OCI-M1 (cell line): ENCODE measurements at regions not wholly inside any gene's neighbourhood (a gene's known extent, or its start where the extent isn't known, plus 50 kb on each side); places are given as distances from the start of the nearest gene placed in this dataset.
A peak's percentile ranks its signal among the peaks of the same experiment; 100 is the strongest.
"Not testable (repeated sequence)": the region's sequence is repeated elsewhere in the genome, so short reads cannot be mapped to it uniquely, and the experiment has no call there.

Source experiments
- DNase-seq: peaks from one replicate; lab custom pipeline; 2025; lab: John Stamatoyannopoulos, UW

- peak; percentile 84 for DNase-seq
Observed at GRCh38 chr11:27242591-27242990, 120.4 kb downstream of the CCDC34 start.

GRCh38 chr11:27241311-27242122 lies 121.5 kb downstream of the CCDC34 start:
- peak; percentile 46 for DNase-seq

DNA sequence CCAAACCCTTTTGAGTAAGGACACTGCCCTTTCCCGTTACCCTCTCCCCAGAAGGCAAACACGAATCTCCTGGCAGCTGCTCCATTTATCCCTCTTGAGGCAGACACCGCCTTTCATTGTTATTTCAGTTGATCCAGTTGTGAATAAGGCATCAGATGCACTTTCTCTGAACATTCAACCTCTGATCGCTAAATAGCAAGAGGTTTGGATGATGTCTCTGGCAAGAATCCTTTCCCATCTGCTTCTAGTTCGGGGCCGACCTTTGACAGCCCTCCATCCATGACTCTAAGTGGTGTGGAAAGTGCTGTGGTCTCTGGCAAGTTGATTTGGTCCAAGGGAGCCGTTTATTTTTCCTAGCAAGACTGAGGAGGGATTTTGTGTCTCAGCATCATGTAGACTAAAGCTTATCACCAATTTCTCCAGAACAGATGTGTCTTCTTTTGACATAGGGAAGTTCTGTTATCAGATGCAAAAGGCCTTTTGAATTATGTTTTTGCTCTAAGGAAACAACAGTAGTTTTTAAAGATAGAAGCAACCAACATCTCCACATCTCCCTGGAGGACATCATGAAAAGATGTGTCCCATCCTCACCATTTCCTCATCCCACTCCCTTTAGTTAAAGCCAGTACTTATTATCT lies 123.6 kb downstream of the CCDC34 start:
- peak; percentile 39 for DNase-seq

GRCh38 chr11:27238811-27239210 lies 124.2 kb downstream of the CCDC34 start:
- no peak for DNase-seq

DNA sequence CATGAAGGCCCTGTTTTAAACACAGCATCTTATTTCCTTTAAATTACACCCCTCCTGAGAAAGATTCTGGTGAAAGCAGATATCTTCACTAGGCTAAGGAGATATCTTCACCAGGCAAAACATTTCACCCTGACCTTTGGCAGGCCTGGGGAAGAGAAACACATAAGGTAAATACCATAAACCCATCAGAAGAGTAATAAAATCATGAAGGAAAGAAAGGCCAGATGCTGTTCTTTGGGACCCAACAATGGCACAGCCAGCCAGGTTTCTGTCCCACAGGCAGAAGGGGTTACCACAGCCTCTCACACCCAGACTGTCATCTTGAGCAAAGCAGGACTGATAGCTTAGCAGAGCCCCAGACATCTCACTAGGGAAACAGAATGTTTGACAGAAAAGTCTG lies 125.4 kb downstream of the CCDC34 start:
- no peak for DNase-seq

DNA sequence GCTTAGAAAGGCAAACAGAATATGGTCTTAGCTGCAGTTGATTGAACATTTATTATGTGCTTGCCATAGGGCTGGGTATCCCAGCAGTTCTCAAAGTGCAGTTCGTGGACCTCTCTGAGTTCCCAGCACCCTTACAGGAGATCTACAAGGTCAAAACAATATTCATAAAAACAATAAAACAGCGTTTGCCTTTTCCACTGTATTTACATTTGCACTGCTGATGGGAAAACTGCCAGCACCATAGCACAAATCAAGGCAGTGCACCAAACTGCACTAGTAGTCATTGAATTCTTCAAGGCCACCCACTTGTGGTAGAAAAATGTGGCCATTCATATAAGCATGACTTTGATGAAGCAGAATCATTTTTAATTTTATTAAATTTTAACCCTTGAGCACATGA lies 128.1 kb downstream of the CCDC34 start:
- DNase-seq: no peak

- peak; percentile 56 for DNase-seq
Observed at GRCh38 chr11:27234043-27234668, 128.9 kb downstream of the CCDC34 start.

- DNase-seq: no peak
Observed at GRCh38 chr11:27233654-27234042, 129.4 kb downstream of the CCDC34 start.

- DNase-seq: no peak
Observed at GRCh38 chr11:27231530-27231929, 131.5 kb downstream of the CCDC34 start.

GRCh38 chr11:27230192-27230572 lies 132.8 kb downstream of the CCDC34 start:
- DNase-seq: no peak

- DNase-seq: no peak
Observed at GRCh38 chr11:27229511-27230191, 133.4 kb downstream of the CCDC34 start.

- DNase-seq: no peak
Observed at GRCh38 chr11:27228906-27229290, 134.1 kb downstream of the CCDC34 start.

DNA sequence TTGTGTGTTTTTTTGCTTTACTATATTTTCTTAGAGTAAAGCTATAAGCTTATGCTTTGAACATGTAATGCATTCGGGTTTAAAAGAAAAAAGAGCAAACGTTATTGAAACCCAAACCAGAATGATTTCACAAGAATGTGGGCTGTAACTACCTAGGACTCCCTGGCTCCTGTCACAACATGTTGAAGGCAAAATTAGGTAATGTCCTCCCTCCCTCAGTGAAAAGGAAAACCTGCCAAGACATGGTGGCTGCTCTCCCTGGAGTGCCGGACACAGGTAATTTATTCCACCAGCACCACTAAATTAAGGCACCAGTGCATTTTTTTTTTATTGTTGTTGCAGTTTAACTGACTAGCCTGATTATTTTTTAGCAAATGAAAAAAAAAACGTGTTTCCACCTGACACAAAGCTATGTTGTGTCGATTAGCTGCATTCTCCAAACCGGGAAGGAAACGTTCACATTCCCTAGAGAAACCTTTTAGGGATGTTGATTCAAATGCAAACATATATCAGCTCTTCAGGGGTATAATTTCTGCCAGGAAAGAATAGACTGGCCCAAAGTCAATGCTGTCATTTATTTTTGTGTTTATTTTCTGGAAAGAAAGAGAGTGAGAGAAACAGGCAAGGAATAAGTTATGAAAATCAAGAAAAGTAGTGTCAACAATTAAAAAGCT lies 134.6 kb downstream of the CCDC34 start:
- no peak for DNase-seq

DNA sequence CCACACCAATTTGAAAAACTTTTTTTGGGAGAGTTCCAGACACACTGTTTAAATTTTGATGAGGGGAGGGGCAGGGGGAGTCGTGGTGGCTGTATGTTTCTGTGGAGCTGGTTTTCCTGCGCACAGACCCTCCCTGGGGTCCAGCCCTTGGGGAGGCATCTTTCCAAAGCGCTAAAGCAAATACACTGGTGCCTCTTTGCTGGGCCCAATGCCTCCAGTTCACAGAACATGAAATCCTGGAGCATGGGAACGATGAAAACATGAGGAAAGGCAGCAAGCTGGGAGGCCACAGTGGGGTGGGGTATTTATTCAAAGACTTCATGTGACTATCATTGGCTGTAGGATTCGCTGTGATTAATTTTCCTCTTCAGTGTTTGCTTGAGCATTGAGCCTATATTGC lies 135.3 kb downstream of the CCDC34 start:
- no peak for DNase-seq

DNA sequence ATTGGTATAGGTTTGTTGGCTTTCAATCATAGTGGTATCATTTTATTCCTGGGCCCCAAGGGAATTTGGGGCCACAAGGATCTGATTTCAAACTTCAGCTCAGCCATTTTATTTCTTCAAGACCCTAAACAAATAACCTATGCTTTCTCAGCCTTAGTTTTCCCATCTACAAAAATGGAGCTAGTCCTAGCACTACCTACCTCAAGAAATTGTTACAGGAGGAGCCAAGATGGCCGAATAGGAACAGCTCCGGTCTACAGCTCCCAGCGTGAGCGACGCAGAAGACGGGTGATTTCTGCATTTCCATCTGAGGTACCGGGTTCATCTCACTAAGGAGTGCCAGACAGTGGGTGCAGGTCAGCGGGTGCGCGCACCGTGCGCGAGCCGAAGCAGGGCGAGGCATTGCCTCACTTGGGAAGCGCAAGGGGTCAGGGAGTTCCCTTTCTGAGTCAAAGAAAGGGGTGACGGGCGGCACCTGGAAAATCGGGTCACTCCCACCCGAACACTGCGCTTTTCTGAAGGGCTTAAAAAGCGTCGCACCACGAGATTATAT lies 143.5 kb downstream of the CCDC34 start:
- not testable (repeated sequence) for DNase-seq

GRCh38 chr11:27218421-27219038 lies 144.5 kb downstream of the CCDC34 start:
- DNase-seq: no peak

GRCh38 chr11:27217948-27218420 lies 145.0 kb downstream of the CCDC34 start:
- DNase-seq: no peak

- DNase-seq: no peak
Observed at GRCh38 chr11:27217496-27217895, 145.5 kb downstream of the CCDC34 start.

DNA sequence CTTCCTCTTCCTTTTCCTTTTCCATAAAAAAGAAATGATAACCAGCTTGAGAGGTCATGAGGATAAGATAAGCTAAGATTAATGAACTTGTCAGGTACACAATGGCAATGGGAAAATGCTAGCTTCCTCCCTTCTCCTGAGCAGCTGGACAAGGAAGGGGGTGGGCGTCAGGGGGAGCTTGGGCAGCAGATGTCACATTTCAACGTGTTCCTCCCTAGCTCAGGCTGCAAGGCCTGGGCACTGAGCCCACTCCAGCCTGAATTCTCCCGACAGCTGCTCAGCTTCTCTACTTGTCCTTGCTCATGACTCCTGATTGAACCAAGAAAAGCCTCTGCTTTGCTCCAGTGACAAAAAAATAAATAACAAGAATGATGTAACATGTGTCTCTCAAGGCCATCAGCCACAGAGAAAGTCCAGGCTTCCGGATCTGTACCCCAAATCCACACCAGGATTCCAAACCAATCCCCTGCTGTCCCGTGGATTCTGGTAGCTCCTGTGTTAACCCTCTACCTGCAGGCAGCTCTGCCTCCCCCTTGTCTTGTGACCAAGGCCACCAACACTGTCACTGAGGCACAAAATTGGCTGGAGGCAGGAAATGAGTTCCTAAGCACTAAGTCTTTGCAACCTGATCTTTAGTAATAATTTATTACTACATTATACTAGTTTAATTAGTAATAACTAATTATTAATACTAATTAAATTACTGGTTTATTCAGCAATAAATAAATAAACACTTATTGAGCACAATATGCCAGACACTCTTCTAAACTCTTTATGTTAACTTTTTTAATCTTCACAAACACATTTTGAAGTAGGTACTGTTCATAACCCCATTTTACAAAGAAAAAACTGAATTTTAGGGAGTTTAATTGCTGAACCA lies 146.5 kb downstream of the CCDC34 start:
- DNase-seq: no peak
